Neural progenitor cell (in vitro differentiated cells): ENCODE measurements at regions not wholly inside any gene's neighbourhood (a gene's known extent, or its start where the extent isn't known, plus 50 kb on each side); places are given as distances from the start of the nearest gene placed in this dataset.

Experiments used
- CTCF ChIP-seq: fragments of 200-600 bp; sonication (generic); IDR thresholded peaks from 2 replicates; pipeline ENCODE4 v1.5.1; 2017; ENCODE audit warnings: antibody characterized with exemption, mild to moderate bottlenecking
- EZH2 ChIP-seq: fragments of 200-600 bp; sonication (generic); IDR thresholded peaks from 2 replicates; pipeline ENCODE4 v1.6.1; 2017; ENCODE audit warnings: antibody characterized with exemption, mild to moderate bottlenecking, moderate library complexity
- EZH2phosphoT487 ChIP-seq: fragments of 200-600 bp; sonication (generic); IDR thresholded peaks from 2 replicates; pipeline ENCODE4 v1.6.1; 2017; ENCODE audit warnings: antibody characterized with exemption

DNA sequence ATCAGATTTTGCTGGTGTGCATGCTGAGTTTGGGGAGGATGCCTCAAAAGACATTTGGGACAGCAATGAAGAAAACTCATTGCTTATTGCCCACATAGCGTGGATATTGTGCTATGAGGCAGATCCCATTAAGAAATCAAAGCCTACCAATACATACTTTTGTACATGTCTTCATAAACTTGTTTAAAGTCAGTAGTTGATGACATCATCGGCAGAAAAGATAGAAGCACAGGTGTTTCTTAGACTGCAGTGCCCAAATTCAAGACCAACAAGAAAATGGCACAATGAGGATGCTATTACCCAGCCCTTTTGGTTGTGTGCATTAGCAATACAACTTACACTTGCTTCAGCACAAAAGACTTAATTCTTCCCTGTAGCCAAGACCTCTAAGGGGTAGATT lies 428.7 kb upstream of the RARB start:
- TF ChIP-seq CTCF (no peak), EZH2phosphoT487 (no peak), EZH2 (no peak)
